ENCODE measurements at regions not wholly inside any gene's neighbourhood (a gene's known extent, or its start where the extent isn't known, plus 50 kb on each side); places are given as distances from the start of the nearest gene placed in this dataset.

DNA sequence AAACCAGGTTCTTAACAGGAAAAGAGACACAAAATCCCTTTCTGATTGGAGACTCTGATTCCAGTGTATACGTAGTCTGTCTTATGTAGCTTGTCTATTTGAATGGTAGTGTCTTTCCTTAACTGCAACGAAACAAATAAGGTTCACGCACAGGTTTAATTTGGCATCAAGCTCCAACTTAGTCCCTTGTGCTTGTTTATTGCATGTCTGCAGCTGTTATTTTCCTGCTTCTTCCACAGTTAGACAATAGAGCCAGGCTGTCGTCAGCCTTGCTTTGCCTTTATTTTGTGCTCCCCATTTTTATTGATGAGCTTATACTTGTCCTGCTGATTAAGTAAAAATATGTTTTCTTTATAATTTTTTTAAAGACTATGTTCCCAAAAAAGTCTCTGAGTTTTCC lies 152.7 kb upstream of the CDIN1 start:
- Histone ChIP-seq H4K5ac (ENCODE audit: low read depth, low read length) (peak overlapping the region; percentile 55; the same call in 1 of the 2 replicates), H3K18ac (ENCODE audit: low read depth, low read length) (peak overlapping the region; percentile 93), H3K4ac (ENCODE audit: low read depth, low read length) (peak overlapping the region; percentile 82), H2BK20ac (ENCODE audit: low read depth, low read length) (peak overlapping the region; percentile 92), H3K4me3 (ENCODE audit: insufficient read depth, low read depth, low read length) (no peak overlapping the region), H3K27ac (ENCODE audit: insufficient read depth, low read length) (peak overlapping the region; percentile 29; the same call in 1 of the 2 replicates), H3K9ac (ENCODE audit: low read depth, low read length) (no peak overlapping the region), H3K56ac (ENCODE audit: extremely low read depth, insufficient read depth, low read length) (no peak overlapping the region), H3K27me3 (ENCODE audit: control insufficient read depth, insufficient read depth, low read length) (no peaks in the 10 kb centered on the region), H4K91ac (ENCODE audit: insufficient read depth, low read depth, low read length) (peak overlapping the region; percentile 26; the same call in 1 of the 2 replicates), H2BK15ac (ENCODE audit: low read depth, low read length) (peak overlapping the region; percentile 85; the same call in 2 of the 3 replicates), H3K14ac (replicated peaks; ENCODE audit: low read depth, low read length) (peak overlapping the region; percentile 34; the same call in 1 of the 2 replicates), H4K20me1 (ENCODE audit: insufficient read depth, low read length) (no peaks in the 10 kb centered on the region), H3K4me1 (ENCODE audit: control insufficient read depth, insufficient read depth, low read length) (peaks cover 10% of the 10 kb centered on the region; the same call in 1 of the 2 replicates), H2AK9ac (replicated peaks; ENCODE audit: low read depth, low read length, poor library complexity) (no peak overlapping the region), H3K36me3 (ENCODE audit: control insufficient read depth, insufficient read depth, low read length) (no peaks in the 10 kb centered on the region), H2BK120ac (ENCODE audit: low read depth, low read length) (peak overlapping the region; percentile 94), H3K9me1 (ENCODE audit: insufficient read depth, low read length) (peaks cover 2% of the 10 kb centered on the region; the same call in 1 of the 2 replicates), H2BK5ac (ENCODE audit: low read depth, low read length, poor library complexity, severe bottlenecking) (peak overlapping the region; percentile 67), H3K23ac (ENCODE audit: low read depth, low read length) (peak overlapping the region; percentile 4; the same call in 1 of the 2 replicates), H3K9me3 (ENCODE audit: control insufficient read depth, insufficient read depth, low read length) (peaks cover 7% of the 10 kb centered on the region; the same call in 1 of the 2 replicates), H4K8ac (ENCODE audit: low read depth in 2 of 2, low read length in 2 of 2) (peak overlapping the region; percentile 18 to 74; a peak in 2 of 4 replicates), H3K79me1 (ENCODE audit: low read depth in 1 of 2, low read length in 2 of 2) (no peaks in the 10 kb centered on the region), H2AFZ (replicated peaks; ENCODE audit: low read length, poor library complexity) (no peak overlapping the region), H3K4me2 (ENCODE audit: low read depth, low read length) (no peak overlapping the region), H2AK5ac (ENCODE audit: low read depth, low read length) (peak overlapping the region; percentile 33; the same call in 1 of the 2 replicates)
- in situ Hi-C loops (cut with MboI; ENCODE audit: low sequenced_read_pairs) = no loop called here
- 60% methylated on average over 1 of the region's 4 CpGs; no CpG with 5 or more reads in 1 of the 2 experiments for WGBS, 2 experiments (ENCODE audit: extremely low coverage in 2 of 2, insufficient read length in 1 of 2)
- dilution Hi-C loops (cut with HindIII; ENCODE audit: low sequenced_read_pairs, unreplicated experiment) = no loop called here
- no peak for TF ChIP-seq CEBPB (IDR thresholded peaks at IDR 0.05; ENCODE audit: low read depth, low read length)
- no peak for TF ChIP-seq MXI1 (IDR thresholded peaks at IDR 0.05; ENCODE audit: borderline replicate concordance, low read depth, low read length)
- TF ChIP-seq, protein P1, sequence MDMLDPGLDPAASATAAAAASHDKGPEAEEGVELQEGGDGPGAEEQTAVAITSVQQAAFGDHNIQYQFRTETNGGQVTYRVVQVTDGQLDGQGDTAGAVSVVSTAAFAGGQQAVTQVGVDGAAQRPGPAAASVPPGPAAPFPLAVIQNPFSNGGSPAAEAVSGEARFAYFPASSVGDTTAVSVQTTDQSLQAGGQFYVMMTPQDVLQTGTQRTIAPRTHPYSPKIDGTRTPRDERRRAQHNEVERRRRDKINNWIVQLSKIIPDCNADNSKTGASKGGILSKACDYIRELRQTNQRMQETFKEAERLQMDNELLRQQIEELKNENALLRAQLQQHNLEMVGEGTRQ (IDR thresholded peaks at IDR 0.05; ENCODE audit: low read depth, low read length) = no peak
- TF ChIP-seq MAFK (IDR thresholded peaks at IDR 0.05; ENCODE audit: low read depth, low read length) = no peak
- POLR2A ChIA-PET (ENCODE audit: unreplicated experiment) = interaction anchor here (0.6 kb wide), 2 partner anchors 13 to 43 kb away, joined by 3 to 4 read pairs; no protein-coding TSS in a partner anchor
- DNase-seq (no peak), ATAC-seq (ENCODE audit: low read depth) (no peak)
- BruUV-seq (replicated peaks) = no TSS peak
- CTCF ChIA-PET = interaction anchor here (1.3 to 2.0 kb wide), 2 partner anchors 10 to 675 kb away, joined by 4 read pairs; no protein-coding TSS in a partner anchor
- intact Hi-C loops (cut with micrococcal nuclease) = loop anchor here (5.0 kb wide), 1 partner anchor 674 kb away; no protein-coding TSS in a partner anchor

Measured in IMR-90 (cell line).